GM12892 (cell line): ENCODE measurements at regions not wholly inside any gene's neighbourhood (a gene's known extent, or its start where the extent isn't known, plus 50 kb on each side); places are given as distances from the start of the nearest gene placed in this dataset.

Source experiments
- POLR2A ChIP-seq: IDR thresholded peaks from 2 replicates; pipeline ENCODE4 v1.6.1; 2011; ENCODE audit warnings: low read depth, low read length, control low read depth
- POLR2AphosphoS5 ChIP-seq: IDR thresholded peaks from 2 replicates; pipeline ENCODE4 v1.6.1; 2011; ENCODE audit warnings: low read depth, low read length, control low read depth
- TAF1 ChIP-seq: IDR thresholded peaks from 2 replicates; pipeline ENCODE4 v1.6.1; 2011; ENCODE audit warnings: low read depth, mild to moderate bottlenecking, control low read depth, low read length, borderline replicate concordance

DNA sequence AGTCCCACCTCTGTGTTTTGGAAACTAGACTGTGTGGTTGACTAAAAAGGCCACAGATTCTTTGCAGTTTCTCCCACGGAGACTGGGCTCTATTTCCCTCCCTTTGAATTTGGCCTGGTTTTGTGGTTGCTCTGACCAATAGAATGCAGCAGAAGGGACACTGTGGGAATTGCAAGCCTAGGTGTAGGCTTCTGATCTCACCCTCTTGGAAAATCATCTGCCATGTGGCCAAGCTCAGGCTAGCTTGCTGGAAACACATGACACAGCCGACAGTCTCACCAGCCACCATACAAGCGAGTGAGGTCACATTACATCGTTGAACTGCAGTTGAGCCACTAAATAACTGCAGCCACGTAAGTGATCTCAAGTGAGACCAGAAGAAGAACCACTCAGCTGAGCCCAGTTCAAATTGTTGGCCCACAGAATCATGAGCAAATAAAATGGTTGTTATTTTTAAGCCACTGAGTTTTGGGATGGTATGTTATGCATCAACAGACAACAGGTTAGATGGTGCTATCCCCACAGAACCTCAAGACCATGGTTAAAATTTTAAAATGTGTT is 319.1 kb upstream of the MEX3C start:
- no peak for TF ChIP-seq POLR2A
- no peak for TF ChIP-seq TAF1
- TF ChIP-seq POLR2AphosphoS5 = no peak
